Effector memory CD8-positive, alpha-beta T cell (primary cell): ENCODE measurements at regions not wholly inside any gene's neighbourhood (a gene's known extent, or its start where the extent isn't known, plus 50 kb on each side); places are given as distances from the start of the nearest gene placed in this dataset.

ENCODE experiments used
- ATAC-seq: fragments of 150-1000 bp; cut with Tn5 transposase; replicated peaks from 2 replicates; pipeline ENCODE4 v1.10.0; 2021; ENCODE audit warnings: mild to moderate bottlenecking, moderate library complexity
- DNase-seq, 3 experiments: peaks; one replicate each; pipeline ENCODE4 v3.0.0; 2021
- H3K27ac Mint-ChIP-seq, 2 donors: one replicate each; pipeline ENCODE4 v1.8.0; 2022; ENCODE audit warnings: mild to moderate bottlenecking in 2 of 2, mixed read lengths in 2 of 2, moderate library complexity in 2 of 2
- H3K27me3 Mint-ChIP-seq, 2 donors: one replicate each; pipeline ENCODE4 v1.8.0; 2022; ENCODE audit warnings: mixed read lengths in 2 of 2
- H3K36me3 Mint-ChIP-seq: one replicate; pipeline ENCODE4 v1.8.0; 2022; ENCODE audit warnings: mild to moderate bottlenecking, moderate library complexity, mixed read lengths; ENCODE audit not compliant: insufficient read depth
- H3K4me1 Mint-ChIP-seq, 2 donors: one replicate each; pipeline ENCODE4 v1.8.0; 2022; ENCODE audit warnings: low read depth in 2 of 2, mixed read lengths in 2 of 2
- H3K4me3 Mint-ChIP-seq, 2 donors: one replicate each; pipeline ENCODE4 v1.8.0; 2022; ENCODE audit warnings: mild to moderate bottlenecking in 2 of 2, mixed read lengths in 2 of 2, moderate library complexity in 2 of 2
- H3K9me3 Mint-ChIP-seq, 2 donors: one replicate each; pipeline ENCODE4 v1.8.0; 2022; ENCODE audit warnings: mixed read lengths in 2 of 2

DNA sequence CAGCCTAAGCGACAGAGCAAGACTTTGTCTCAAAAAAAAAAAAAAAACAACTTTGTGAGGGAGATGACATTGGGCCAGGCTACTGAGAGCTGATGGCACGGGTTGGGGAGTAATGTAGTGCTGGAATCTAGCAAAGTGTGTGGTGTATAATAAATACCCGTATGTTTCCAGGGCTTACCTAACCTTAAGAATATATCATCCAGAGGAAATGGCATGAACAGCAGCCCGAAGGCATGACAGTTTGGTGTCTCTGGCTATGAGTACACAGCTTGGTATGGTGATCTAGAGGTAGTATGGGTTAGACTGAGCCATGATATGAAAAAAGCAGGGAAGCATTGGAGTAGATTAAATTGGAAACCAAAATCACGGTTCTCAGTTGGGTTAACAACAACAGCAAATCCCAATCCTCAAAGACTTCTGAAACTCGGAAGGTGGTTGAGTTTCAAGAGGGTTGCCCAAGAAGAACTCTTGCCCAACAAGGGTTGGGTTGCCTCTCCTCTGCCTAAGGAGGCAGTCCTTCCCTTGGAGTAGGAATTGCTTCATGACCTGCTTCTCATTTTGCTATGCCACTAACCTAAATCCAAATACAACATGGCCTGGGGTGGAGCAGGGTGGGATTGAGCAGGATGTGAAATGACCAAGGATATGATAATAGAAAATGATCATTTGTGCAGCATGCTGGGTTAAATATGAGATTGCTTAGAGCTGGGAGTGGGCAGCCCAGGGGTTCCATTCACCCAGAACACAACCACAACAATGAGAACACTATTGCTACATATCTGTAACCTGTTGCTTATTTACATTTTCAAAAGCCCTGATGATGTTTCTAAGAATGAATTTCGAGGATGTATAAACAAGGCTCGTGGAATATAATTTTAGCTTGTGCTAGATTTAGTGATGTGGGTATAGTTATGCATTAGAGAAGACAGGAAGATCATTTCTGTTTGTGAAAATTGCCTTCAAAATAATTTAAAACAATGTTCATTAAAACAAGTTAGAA lies 64.6 kb upstream of the ZFR start:
- DNase-seq (no peak), ATAC-seq (no peak)
- H3K27me3 Mint-ChIP-seq: peaks cover 7 to 19% of the 10 kb centered on the region in 2 donors

DNA sequence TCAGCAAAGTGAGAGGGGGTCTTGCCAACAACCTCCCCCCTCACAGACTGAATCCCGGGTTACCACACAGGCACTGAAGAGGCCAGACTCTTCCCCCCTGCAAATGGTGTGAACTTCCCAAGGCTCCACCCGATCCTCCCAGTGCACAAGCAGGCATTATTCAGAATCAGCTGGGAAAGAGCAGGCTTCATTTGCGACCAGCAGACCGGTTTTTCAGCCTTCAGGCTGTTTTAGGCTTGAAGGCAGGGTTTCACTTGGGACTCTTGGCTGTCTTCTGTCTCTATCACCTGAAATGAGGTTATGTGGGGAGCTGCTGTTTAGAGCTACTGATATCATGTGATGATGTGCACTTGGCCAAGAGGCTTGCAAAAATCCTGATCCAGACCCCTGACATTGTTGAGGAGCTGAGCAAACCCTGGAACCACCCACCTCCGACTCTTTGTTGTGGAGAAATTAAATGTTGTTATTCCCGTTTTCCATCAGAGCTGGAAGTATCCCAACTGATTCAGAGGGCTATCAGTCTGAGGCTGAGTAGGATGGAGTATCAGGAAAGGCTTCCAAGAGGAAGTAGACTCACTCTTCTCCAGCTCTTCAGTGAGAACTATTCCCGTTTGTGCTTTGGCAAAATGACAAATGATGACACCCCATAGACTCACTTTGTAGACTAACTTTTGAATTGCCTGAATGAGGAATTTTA lies 63.3 kb upstream of the ZFR start:
- ATAC-seq (no peak), DNase-seq (no peak)
- Mint-ChIP-seq H3K4me1 (peaks cover 0 to 2% of the 10 kb centered on the region in 2 donors), H3K4me3 (no peak overlapping the region), H3K36me3 (no peaks in the 10 kb centered on the region), H3K27me3 (peaks cover 7 to 19% of the 10 kb centered on the region in 2 donors), H3K9me3 (no peaks in the 10 kb centered on the region), H3K27ac (no peak overlapping the region)

More for the DNA sequence above, 64.6 kb upstream of the ZFR start:
- Mint-ChIP-seq H3K27ac (no peak overlapping the region), H3K36me3 (no peaks in the 10 kb centered on the region), H3K9me3 (no peaks in the 10 kb centered on the region), H3K4me3 (no peak overlapping the region), H3K4me1 (peaks cover 0 to 2% of the 10 kb centered on the region in 2 donors)

- DNase-seq (no peak), ATAC-seq (no peak)
- Mint-ChIP-seq H3K9me3 (no peaks in the 10 kb centered on the region), H3K4me3 (no peak overlapping the region), H3K27me3 (peaks cover 7 to 20% of the 10 kb centered on the region in 2 donors), H3K4me1 (peaks cover 0 to 2% of the 10 kb centered on the region in 2 donors), H3K36me3 (no peaks in the 10 kb centered on the region), H3K27ac (no peak overlapping the region)
Measured at GRCh38 chr5:32506799-32507198, 62.3 kb upstream of the ZFR start.

GRCh38 chr5:32506201-32506661 lies 61.7 kb upstream of the ZFR start:
- no peaks in the 10 kb centered on the region for H3K36me3 Mint-ChIP-seq
- H3K27me3 Mint-ChIP-seq: peaks cover 11 to 26% of the 10 kb centered on the region in 2 donors
- peaks cover 0 to 2% of the 10 kb centered on the region in 2 donors for H3K4me1 Mint-ChIP-seq
- no peaks in the 10 kb centered on the region for H3K9me3 Mint-ChIP-seq
- H3K4me3 Mint-ChIP-seq: no peak overlapping the region
- DNase-seq: no peak
- H3K27ac Mint-ChIP-seq: no peak overlapping the region
- no peak for ATAC-seq

DNA sequence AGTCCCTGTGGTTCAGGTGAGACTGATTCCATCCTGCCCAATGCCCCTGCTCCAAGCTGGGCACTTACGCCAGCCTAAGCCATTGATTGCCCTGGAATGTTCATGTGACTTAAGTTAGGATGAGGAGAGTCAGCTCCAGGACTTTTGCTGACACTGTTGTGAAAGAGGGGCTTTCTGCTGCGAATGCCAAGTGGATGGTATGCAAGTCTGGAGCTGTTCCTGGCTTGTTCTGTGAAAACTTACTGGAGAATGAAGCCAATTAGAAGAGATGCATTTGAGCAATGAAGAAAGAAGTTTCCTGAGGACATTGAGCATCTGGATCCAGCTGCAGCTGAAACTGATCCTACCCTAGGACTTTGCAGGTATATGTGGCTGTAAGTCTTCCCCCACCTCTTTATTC lies 61.2 kb upstream of the ZFR start:
- Mint-ChIP-seq H3K9me3 (no peaks in the 10 kb centered on the region), H3K27ac (no peak overlapping the region), H3K36me3 (no peaks in the 10 kb centered on the region), H3K4me1 (peaks cover 0 to 2% of the 10 kb centered on the region in 2 donors), H3K4me3 (no peak overlapping the region), H3K27me3 (peaks cover 13 to 31% of the 10 kb centered on the region in 2 donors)
- no peak for ATAC-seq
- DNase-seq: no peak

- Mint-ChIP-seq H3K9me3 (no peaks in the 10 kb centered on the region), H3K4me3 (no peak overlapping the region), H3K27me3 (peaks cover 13 to 37% of the 10 kb centered on the region in 2 donors), H3K27ac (no peak overlapping the region), H3K36me3 (no peaks in the 10 kb centered on the region), H3K4me1 (peaks cover 0 to 2% of the 10 kb centered on the region in 2 donors)
- ATAC-seq (no peak), DNase-seq (no peak)
Measured at GRCh38 chr5:32504989-32505596, 60.6 kb upstream of the ZFR start.

GRCh38 chr5:32504329-32504988 lies 59.9 kb upstream of the ZFR start:
- no peaks in the 10 kb centered on the region for H3K9me3 Mint-ChIP-seq
- DNase-seq: no peak
- no peak overlapping the region for H3K27ac Mint-ChIP-seq
- H3K36me3 Mint-ChIP-seq: no peaks in the 10 kb centered on the region
- peaks cover 0 to 2% of the 10 kb centered on the region in 2 donors for H3K4me1 Mint-ChIP-seq
- H3K27me3 Mint-ChIP-seq: peaks cover 13 to 37% of the 10 kb centered on the region in 2 donors
- H3K4me3 Mint-ChIP-seq: no peak overlapping the region
- ATAC-seq: no peak

GRCh38 chr5:32503261-32503660 lies 58.7 kb upstream of the ZFR start:
- H3K27ac Mint-ChIP-seq: no peak overlapping the region
- H3K4me1 Mint-ChIP-seq: peaks cover 0 to 2% of the 10 kb centered on the region in 2 donors
- peaks cover 12 to 44% of the 10 kb centered on the region in 2 donors for H3K27me3 Mint-ChIP-seq
- H3K36me3 Mint-ChIP-seq: no peaks in the 10 kb centered on the region
- no peak overlapping the region for H3K4me3 Mint-ChIP-seq
- ATAC-seq: no peak
- no peak for DNase-seq
- H3K9me3 Mint-ChIP-seq: no peaks in the 10 kb centered on the region

- Mint-ChIP-seq H3K9me3 (no peaks in the 10 kb centered on the region), H3K4me1 (peaks cover 0 to 2% of the 10 kb centered on the region in 2 donors), H3K4me3 (no peak overlapping the region), H3K27ac (no peak overlapping the region), H3K36me3 (no peaks in the 10 kb centered on the region), H3K27me3 (peaks cover 13 to 38% of the 10 kb centered on the region in 2 donors)
- no peak for DNase-seq
- no peak for ATAC-seq
Measured at GRCh38 chr5:32501071-32502002, 56.8 kb upstream of the ZFR start.

- Mint-ChIP-seq H3K9me3 (no peaks in the 10 kb centered on the region), H3K4me3 (no peak overlapping the region), H3K36me3 (no peaks in the 10 kb centered on the region), H3K27ac (no peak overlapping the region), H3K27me3 (peaks cover 13 to 37% of the 10 kb centered on the region in 2 donors), H3K4me1 (peaks cover 0 to 2% of the 10 kb centered on the region in 2 donors)
- ATAC-seq (no peak), DNase-seq (no peak)
Measured at GRCh38 chr5:32500181-32500580, 55.6 kb upstream of the ZFR start.

- no peak for DNase-seq
- Mint-ChIP-seq H3K4me1 (no peaks in the 10 kb centered on the region), H3K27me3 (peaks cover 13 to 28% of the 10 kb centered on the region in 2 donors), H3K4me3 (no peak overlapping the region), H3K9me3 (no peaks in the 10 kb centered on the region), H3K27ac (peak overlapping the region in 1 of 2 donors; percentile 26), H3K36me3 (no peaks in the 10 kb centered on the region)
- ATAC-seq: no peak
Measured at GRCh38 chr5:32499261-32499660, 54.7 kb upstream of the ZFR start.

DNA sequence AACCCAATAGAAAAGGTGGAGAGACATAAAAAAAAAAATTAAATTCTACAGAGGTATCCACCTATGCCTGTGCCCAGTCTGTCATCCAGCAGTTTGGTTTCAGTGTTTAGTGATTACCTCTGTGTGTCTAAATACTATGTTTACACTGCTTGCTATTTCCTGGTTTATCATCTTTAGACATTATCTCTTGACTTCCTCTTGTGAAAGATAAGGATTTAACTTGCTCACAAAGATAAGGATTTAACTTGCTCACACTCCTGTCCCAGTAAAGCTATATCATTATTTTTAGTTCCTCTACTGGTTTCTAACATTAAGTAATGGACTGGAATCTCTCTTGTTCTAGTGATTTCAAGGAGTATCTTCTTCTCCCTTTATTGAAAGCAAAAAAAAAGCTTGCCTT lies 53.9 kb upstream of the ZFR start:
- DNase-seq: no peak
- Mint-ChIP-seq H3K27ac (no peak overlapping the region), H3K9me3 (no peaks in the 10 kb centered on the region), H3K27me3 (peaks cover 13 to 26% of the 10 kb centered on the region in 2 donors), H3K36me3 (no peaks in the 10 kb centered on the region), H3K4me3 (no peak overlapping the region), H3K4me1 (no peaks in the 10 kb centered on the region)
- ATAC-seq: no peak
